Islet of Langerhans (tissue), 1 donor: ENCODE measurements at regions not wholly inside any gene's neighbourhood (a gene's known extent, or its start where the extent isn't known, plus 50 kb on each side); places are given as distances from the start of the nearest gene placed in this dataset.

Source experiments
- FAIRE-seq: peaks from one replicate; lab custom pipeline; 2011; peaks lifted over from hg19 to GRCh38; lab: Jason Lieb, UNC

DNA sequence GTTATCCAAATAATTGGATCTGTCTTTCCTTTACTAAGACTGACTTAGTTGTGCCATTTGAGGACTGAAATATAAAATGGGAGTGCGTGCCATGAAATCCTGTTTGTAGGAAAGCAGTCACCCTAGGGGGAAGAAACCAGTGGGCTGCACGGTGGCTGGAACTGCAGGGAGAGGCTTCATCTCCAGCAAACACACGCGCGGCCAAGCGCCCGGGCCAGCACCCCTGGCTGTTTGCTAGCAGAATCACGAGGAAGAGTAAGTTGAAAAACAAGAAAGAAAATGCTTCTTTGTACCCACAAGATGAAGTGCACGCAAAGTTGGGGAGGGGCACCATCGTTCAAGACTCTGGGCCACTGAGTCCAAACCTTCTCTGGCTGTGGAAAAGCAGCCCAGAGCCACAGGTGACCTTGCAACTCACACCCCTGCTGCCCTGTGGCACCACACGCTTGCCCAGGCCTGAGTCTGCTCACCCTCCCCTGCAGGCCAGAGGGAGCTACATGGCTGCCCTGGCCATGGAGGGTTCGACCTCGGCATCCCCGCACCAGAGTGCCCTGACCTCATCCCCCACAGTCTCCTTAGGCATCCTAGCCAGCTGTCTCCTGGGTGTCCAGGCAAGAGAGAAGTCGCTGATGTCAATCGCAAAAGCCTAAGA, 55.2 kb downstream of the IRX2 start:
- FAIRE-seq, result no peak

GRCh38 chr5:2695200-2695891, 56.1 kb downstream of the IRX2 start:
- peak; percentile 30 for FAIRE-seq

DNA sequence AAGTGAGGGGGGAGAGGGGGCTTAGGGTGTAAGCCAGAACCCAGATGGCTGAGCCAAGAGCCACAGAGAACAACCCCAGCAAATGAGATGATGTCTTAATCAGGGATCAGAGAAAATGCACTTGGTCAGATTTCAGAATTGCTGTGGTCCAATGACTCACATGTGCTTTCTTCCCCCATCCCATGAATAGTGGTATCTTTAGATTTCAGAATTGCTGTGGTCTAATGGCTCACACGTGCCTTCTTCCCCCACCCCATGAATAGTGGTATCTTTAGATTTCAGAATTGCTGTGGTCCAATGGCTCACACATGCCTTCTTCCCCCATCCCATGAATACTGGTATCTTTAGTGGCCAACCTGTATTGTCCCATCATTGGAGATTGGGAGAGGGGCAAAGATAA, 59.9 kb downstream of the IRX2 start:
- no peak for FAIRE-seq

GRCh38 chr5:2690293-2690692, 61.2 kb downstream of the IRX2 start:
- no peak for FAIRE-seq

- FAIRE-seq, result no peak
Observed at GRCh38 chr5:2688586-2688985, 62.9 kb downstream of the IRX2 start.

DNA sequence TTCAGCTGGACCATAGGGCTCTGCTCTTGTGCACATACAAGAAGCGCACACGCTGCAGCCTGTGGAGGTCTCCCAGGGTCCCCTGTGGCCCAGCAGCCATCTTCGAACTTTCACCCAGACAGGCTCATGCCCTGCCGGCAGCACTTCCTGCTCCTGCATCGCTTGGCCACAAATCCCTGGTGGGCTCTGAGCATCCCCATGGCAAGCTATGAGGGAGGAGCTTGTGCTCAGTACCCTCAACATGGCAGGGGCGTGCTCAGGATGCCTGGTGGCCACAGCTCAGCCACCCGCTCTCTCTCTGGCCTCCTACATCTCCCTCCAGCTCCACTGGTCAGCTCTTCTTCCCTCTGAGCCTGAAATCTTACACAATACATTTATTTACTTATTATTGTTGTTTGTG, 63.7 kb downstream of the IRX2 start:
- FAIRE-seq, result no peak

DNA sequence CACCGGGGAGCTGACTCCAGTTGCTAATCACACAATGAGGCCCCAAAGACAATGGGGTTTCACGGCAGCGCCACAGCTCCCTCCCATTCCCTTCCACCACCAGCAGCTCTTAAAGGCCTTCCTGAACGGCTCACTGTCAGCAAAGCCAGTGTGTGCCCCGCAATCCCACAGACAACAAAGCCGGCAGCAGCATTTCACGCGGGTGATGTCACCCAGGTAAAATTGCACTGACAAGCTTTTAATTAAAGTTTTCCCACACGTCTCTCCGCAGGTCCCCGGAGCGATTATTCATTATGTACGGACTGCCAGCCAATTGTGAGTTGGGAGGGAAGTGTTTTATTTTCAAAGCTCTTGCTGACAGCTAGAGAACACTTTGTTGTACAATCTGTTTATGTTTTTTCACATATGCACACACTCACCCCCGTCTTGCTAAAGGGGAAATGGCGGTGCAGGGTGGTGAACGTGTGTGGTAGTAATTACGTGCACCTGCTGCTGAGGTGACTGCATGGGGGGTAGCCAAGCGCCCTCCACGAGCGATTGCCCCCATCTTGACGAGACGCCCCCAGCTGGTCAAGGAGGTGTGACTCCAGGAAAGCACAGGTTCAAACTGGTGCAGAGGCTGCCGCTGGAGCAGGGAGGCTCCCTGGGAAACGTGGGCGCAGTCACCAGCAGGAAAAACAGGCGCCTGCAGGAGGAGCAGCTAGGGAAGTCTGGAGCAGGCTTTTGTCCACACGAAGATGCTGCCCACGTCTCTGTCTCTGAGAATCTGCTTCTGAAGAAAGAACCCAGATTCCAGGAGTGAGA, 65.0 kb downstream of the IRX2 start:
- no peak for FAIRE-seq

DNA sequence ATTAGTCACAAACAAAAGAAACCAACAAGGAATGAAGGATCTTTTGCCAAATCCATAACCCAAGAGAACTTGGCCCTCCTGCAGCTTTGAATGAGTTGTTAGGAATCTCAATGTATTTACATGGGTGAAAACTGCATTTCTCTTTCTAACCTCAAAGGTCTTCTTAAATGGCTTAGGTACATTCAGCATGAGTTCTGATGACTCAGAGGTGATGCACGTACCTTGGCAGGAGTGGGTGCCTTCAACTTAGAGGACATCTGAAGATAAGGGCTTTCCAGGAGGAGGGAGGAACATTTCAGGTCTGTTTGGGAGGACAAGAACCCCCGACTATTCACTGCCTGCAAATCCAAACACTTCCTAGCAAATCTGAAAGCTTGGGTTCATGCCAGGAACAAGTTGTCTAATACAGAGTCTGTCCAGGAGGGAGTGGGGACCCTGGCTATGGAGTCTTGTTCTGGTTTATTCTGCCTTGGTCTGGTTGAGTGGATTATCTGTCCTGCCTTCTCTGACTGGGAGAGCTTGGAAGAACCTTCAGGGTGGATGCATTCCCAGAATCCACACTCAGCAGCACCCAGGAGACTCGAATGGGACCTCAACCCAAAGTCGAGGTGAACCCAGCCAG, 65.7 kb downstream of the IRX2 start:
- FAIRE-seq, result no peak

GRCh38 chr5:2684606-2685005, 66.9 kb downstream of the IRX2 start:
- no peak for FAIRE-seq

GRCh38 chr5:2683720-2684119, 67.8 kb downstream of the IRX2 start:
- FAIRE-seq, result no peak

- no peak for FAIRE-seq
Observed at GRCh38 chr5:2681476-2681875, 70.0 kb downstream of the IRX2 start.

GRCh38 chr5:2680979-2681378, 70.5 kb downstream of the IRX2 start:
- FAIRE-seq, result no peak

GRCh38 chr5:2677689-2678088, 73.8 kb downstream of the IRX2 start:
- no peak for FAIRE-seq

- FAIRE-seq, result peak; percentile 85
Observed at GRCh38 chr5:2675548-2675947, 75.9 kb downstream of the IRX2 start.

GRCh38 chr5:2674456-2674855, 77.0 kb downstream of the IRX2 start:
- FAIRE-seq, result no peak

- FAIRE-seq, result no peak
Observed at GRCh38 chr5:2670940-2671339, 80.5 kb downstream of the IRX2 start.

GRCh38 chr5:2669913-2670312, 81.6 kb downstream of the IRX2 start:
- no peak for FAIRE-seq

DNA sequence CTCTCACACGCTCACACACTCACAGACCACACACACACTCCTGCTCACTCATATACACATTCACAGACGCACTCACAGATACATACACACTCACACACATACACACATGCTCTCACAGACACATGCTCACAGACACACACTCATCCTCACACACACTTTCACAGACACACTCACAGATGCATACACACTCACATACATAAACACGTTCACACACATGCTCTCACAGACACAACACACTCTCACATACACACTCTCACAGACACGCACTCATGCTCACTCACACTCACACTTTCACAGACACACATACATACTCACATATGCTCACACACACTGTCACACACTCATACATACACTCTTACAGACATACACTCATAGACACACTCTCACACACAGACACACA, 82.2 kb downstream of the IRX2 start:
- no peak for FAIRE-seq

GRCh38 chr5:2666081-2666480, 85.4 kb downstream of the IRX2 start:
- FAIRE-seq, result no peak

GRCh38 chr5:2663489-2663888, 88.0 kb downstream of the IRX2 start:
- FAIRE-seq, result no peak

- FAIRE-seq, result no peak
Observed at GRCh38 chr5:2660315-2660714, 91.2 kb downstream of the IRX2 start.

GRCh38 chr5:2658881-2659470, 92.5 kb downstream of the IRX2 start:
- no peak for FAIRE-seq

GRCh38 chr5:2658447-2658846, 93.0 kb downstream of the IRX2 start:
- no peak for FAIRE-seq
